Activated CD8-positive, alpha-beta T cell treated with anti-CD3 and anti-CD28 coated beads for 36 hours (primary cell): ENCODE measurements at regions not wholly inside any gene's neighbourhood (a gene's known extent, or its start where the extent isn't known, plus 50 kb on each side); places are given as distances from the start of the nearest gene placed in this dataset.

Source experiments
- ATAC-seq: fragments of 200-7000 bp; cut with Tn5 transposase; one replicate; pipeline ENCODE4 v1.10.0; 2021; ENCODE audit warnings: mild to moderate bottlenecking, moderate library complexity
- CTCF ChIA-PET: fragments of 350-600 bp; sonication (Branson Sonifier 250); formaldehyde crosslinking; loops from one replicate; lab custom pipeline; 2021; ENCODE audit warnings: antibody characterized with exemption; lab: Charles Lee
- POLR2A ChIA-PET: fragments of 350-600 bp; sonication (Branson Sonifier 250); formaldehyde crosslinking; loops from one replicate; lab custom pipeline; 2021; ENCODE audit warnings: antibody characterized with exemption; lab: Charles Lee
- DNase-seq: peaks from one replicate; pipeline ENCODE4 v3.0.0-alpha.2; 2020
- H3K27ac Mint-ChIP-seq: one replicate; pipeline ENCODE4 v1.8.0; 2021; ENCODE audit warnings: mild to moderate bottlenecking, mixed read lengths
- H3K27me3 Mint-ChIP-seq: one replicate; pipeline ENCODE4 v1.8.0; 2021; ENCODE audit warnings: mixed read lengths
- H3K36me3 Mint-ChIP-seq: one replicate; pipeline ENCODE4 v1.8.0; 2021; ENCODE audit warnings: low read depth, mixed read lengths
- H3K4me1 Mint-ChIP-seq: one replicate; pipeline ENCODE4 v1.8.0; 2021; ENCODE audit warnings: low read depth, mixed read lengths
- H3K4me3 Mint-ChIP-seq: one replicate; pipeline ENCODE4 v1.8.0; 2021; ENCODE audit warnings: mild to moderate bottlenecking, moderate library complexity, mixed read lengths
- H3K9me3 Mint-ChIP-seq: one replicate; pipeline ENCODE4 v1.8.0; 2021; ENCODE audit warnings: mixed read lengths
- CTCF ChIP-seq: fragments of 200-600 bp; IDR thresholded peaks from one replicate; pipeline ENCODE4 v1.8.0; 2022; ENCODE audit warnings: antibody characterized with exemption, mild to moderate bottlenecking
- intact Hi-C: fragments of 100-400 bp; cut with micrococcal nuclease; formaldehyde crosslinking; loops from one replicate; pipeline ENCODE4 v1.10.0; 2022

GRCh38 chr3:124395162-124395561 lies 335.1 kb upstream of the UMPS start:
- DNase-seq (no peak), ATAC-seq (no peak)
- Mint-ChIP-seq H3K9me3 (no peaks in the 10 kb centered on the region), H3K4me1 (no peaks in the 10 kb centered on the region), H3K27ac (no peak overlapping the region), H3K27me3 (peaks cover 9% of the 10 kb centered on the region), H3K36me3 (no peaks in the 10 kb centered on the region), H3K4me3 (no peak overlapping the region)
- no peak for TF ChIP-seq CTCF
- ChIA-PET CTCF (interaction anchor here (1.1 kb wide), 1 partner anchor 73 kb away, joined by 3 read pairs; no protein-coding TSS in a partner anchor), POLR2A (no interaction called here)
- intact Hi-C loops: no loop called here

GRCh38 chr3:124395584-124396338 lies 334.5 kb upstream of the UMPS start:
- H3K27me3 Mint-ChIP-seq: peaks cover 13% of the 10 kb centered on the region
- no peaks in the 10 kb centered on the region for H3K36me3 Mint-ChIP-seq
- no peaks in the 10 kb centered on the region for H3K4me1 Mint-ChIP-seq
- ChIA-PET POLR2A (no interaction called here), CTCF (no interaction called here)
- ATAC-seq: no peak
- no peak overlapping the region for H3K27ac Mint-ChIP-seq
- intact Hi-C loops: no loop called here
- TF ChIP-seq CTCF: no peak
- no peak for DNase-seq
- H3K9me3 Mint-ChIP-seq: no peaks in the 10 kb centered on the region
- H3K4me3 Mint-ChIP-seq: no peak overlapping the region

GRCh38 chr3:124396339-124396950 lies 333.8 kb upstream of the UMPS start:
- intact Hi-C loops: no loop called here
- ATAC-seq (no peak), DNase-seq (no peak)
- Mint-ChIP-seq H3K36me3 (no peaks in the 10 kb centered on the region), H3K9me3 (no peaks in the 10 kb centered on the region), H3K4me3 (no peak overlapping the region), H3K4me1 (no peaks in the 10 kb centered on the region), H3K27ac (no peak overlapping the region), H3K27me3 (peaks cover 14% of the 10 kb centered on the region)
- ChIA-PET CTCF (no interaction called here), POLR2A (interaction anchor here (0.6 kb wide), 1 partner anchor 74 kb away, joined by 3 read pairs; no protein-coding TSS in a partner anchor)
- no peak for TF ChIP-seq CTCF

GRCh38 chr3:124397088-124397487 lies 333.2 kb upstream of the UMPS start:
- ChIA-PET POLR2A (interaction anchor here (0.6 kb wide), 1 partner anchor 73 kb away, joined by 3 read pairs; no protein-coding TSS in a partner anchor), CTCF (no interaction called here)
- Mint-ChIP-seq H3K9me3 (no peaks in the 10 kb centered on the region), H3K4me1 (no peaks in the 10 kb centered on the region), H3K27ac (no peak overlapping the region), H3K27me3 (peaks cover 14% of the 10 kb centered on the region), H3K36me3 (no peaks in the 10 kb centered on the region), H3K4me3 (no peak overlapping the region)
- intact Hi-C loops: no loop called here
- no peak for ATAC-seq
- TF ChIP-seq CTCF: no peak
- no peak for DNase-seq

GRCh38 chr3:124398594-124398993 lies 331.7 kb upstream of the UMPS start:
- peaks cover 14% of the 10 kb centered on the region for H3K27me3 Mint-ChIP-seq
- no peak for ATAC-seq
- no peaks in the 10 kb centered on the region for H3K9me3 Mint-ChIP-seq
- ChIA-PET POLR2A (no interaction called here), CTCF (no interaction called here)
- DNase-seq: no peak
- no peak for TF ChIP-seq CTCF
- H3K27ac Mint-ChIP-seq: no peak overlapping the region
- no peaks in the 10 kb centered on the region for H3K36me3 Mint-ChIP-seq
- intact Hi-C loops: no loop called here
- no peak overlapping the region for H3K4me3 Mint-ChIP-seq
- no peaks in the 10 kb centered on the region for H3K4me1 Mint-ChIP-seq
